GM20000 (cell line): ENCODE measurements at regions not wholly inside any gene's neighbourhood (a gene's known extent, or its start where the extent isn't known, plus 50 kb on each side); places are given as distances from the start of the nearest gene placed in this dataset.

Experiments used
- DNase-seq: peaks from one replicate; pipeline ENCODE4 v3.0.0; 2012; ENCODE audit warnings: low spot score
- TF ChIP-seq, protein P1 (sequence below): IDR thresholded peaks from 2 replicates; pipeline ENCODE4 v1.5.1; 2012; ENCODE audit warnings: mild to moderate bottlenecking, control low read depth; ENCODE audit errors: extremely low read depth, missing control alignments

- TF ChIP-seq, protein P1, sequence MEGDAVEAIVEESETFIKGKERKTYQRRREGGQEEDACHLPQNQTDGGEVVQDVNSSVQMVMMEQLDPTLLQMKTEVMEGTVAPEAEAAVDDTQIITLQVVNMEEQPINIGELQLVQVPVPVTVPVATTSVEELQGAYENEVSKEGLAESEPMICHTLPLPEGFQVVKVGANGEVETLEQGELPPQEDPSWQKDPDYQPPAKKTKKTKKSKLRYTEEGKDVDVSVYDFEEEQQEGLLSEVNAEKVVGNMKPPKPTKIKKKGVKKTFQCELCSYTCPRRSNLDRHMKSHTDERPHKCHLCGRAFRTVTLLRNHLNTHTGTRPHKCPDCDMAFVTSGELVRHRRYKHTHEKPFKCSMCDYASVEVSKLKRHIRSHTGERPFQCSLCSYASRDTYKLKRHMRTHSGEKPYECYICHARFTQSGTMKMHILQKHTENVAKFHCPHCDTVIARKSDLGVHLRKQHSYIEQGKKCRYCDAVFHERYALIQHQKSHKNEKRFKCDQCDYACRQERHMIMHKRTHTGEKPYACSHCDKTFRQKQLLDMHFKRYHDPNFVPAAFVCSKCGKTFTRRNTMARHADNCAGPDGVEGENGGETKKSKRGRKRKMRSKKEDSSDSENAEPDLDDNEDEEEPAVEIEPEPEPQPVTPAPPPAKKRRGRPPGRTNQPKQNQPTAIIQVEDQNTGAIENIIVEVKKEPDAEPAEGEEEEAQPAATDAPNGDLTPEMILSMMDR, result no peak
- peak; percentile 27 for DNase-seq
Measured at GRCh38 chr6:21402368-21402767, 191.2 kb upstream of the SOX4 start.

DNA sequence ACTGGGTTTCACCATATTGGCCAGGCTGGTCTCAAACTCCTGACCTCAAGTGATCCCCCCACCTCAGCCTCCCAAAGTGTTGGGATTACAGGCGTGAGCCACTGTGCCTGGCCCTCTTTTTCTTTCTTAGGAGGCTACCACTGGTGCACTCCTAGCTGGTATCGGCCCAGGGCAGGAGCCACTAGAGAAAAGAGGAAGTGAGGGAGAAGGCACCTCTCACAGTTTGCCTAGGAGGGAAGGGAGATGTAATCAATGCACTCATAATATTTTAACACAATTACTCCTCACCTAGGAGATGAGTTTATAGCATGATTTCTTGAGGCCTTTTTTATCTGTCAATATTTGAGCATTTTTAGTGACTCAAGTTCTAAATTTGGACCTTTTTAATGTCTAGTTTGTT is 189.0 kb upstream of the SOX4 start:
- TF ChIP-seq, protein P1, result no peak
- DNase-seq, result peak; percentile 17

GRCh38 chr6:21406316-21406715 is 187.2 kb upstream of the SOX4 start:
- DNase-seq, result no peak
- TF ChIP-seq, protein P1, result no peak

GRCh38 chr6:21409231-21409630 is 184.3 kb upstream of the SOX4 start:
- DNase-seq, result no peak
- TF ChIP-seq, protein P1, result no peak

DNA sequence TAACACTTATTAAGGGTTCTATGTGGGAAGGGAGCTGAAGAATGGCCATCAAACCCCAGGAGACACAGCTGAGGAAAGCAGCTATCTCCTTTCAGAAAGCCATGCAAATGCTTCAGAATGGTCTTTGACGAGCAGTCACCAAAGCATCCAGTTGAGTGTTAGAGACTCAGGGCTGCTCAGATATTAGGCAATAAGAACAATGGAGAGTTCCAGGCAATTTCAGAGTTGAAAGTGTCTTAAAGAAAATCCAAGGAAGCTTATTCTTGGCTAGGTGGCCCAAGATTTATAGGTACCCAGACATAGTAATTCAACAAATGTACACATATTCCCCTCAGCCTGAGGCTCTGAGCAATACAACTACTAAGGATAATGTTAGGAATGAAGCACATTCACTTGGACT is 180.1 kb upstream of the SOX4 start:
- no peak for DNase-seq
- TF ChIP-seq, protein P1, result no peak

- TF ChIP-seq, protein P1, result no peak
- DNase-seq, result no peak
Measured at GRCh38 chr6:21414065-21414464, 179.5 kb upstream of the SOX4 start.

DNA sequence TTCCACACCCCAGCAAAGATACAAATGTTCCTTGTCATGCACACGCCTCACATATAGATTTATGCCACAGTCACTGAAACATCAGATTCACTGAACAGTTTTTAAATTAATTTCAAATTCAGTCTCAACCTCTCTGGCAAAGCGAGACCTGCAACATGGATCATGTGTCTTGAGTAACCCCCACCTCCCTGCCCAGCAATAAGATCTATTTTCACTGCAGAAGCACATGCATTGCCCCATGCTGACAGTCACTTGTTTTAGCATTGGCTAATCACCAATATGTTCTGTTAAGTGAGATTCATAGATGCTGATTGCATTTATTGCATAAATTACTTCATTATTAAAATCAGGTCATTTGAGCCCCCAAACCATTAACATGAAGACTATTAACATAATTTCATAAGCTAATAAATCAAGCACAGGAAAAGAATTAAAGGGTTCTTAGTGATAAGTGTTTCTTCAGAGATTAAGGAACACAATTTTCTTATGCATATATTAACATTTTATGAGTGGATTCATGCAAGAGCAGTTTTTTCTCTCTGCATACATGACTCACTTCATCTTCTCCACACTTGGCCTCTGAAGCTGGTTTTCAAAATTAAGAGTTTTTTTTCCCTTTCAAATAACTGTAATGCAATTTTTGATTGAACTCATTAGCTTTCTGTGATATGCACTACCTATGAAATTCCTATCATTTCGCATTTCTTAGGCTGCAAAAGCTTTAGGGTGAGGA is 173.2 kb upstream of the SOX4 start:
- no peak for DNase-seq
- TF ChIP-seq, protein P1, result no peak
